Ectodermal cell (in vitro differentiated cells): ENCODE measurements at regions not wholly inside any gene's neighbourhood (a gene's known extent, or its start where the extent isn't known, plus 50 kb on each side); places are given as distances from the start of the nearest gene placed in this dataset.
"Not testable (repeated sequence)": the region's sequence is repeated elsewhere in the genome, so short reads cannot be mapped to it uniquely, and the experiment has no call there.

Experiments used
- H3K27ac ChIP-seq: 2 replicates; pipeline ENCODE4 v1.7.0; 2013; ENCODE audit warnings: mild to moderate bottlenecking, low read depth, low read length; ENCODE audit not compliant: insufficient read depth, poor library complexity, severe bottlenecking
- H3K27me3 ChIP-seq: 2 replicates; pipeline ENCODE4 v1.7.0; 2013; ENCODE audit warnings: mild to moderate bottlenecking, low read length; ENCODE audit not compliant: insufficient read depth, control insufficient read depth, poor library complexity, severe bottlenecking
- H3K36me3 ChIP-seq: one replicate; pipeline ENCODE4 v1.7.0; 2013; ENCODE audit warnings: low read length; ENCODE audit not compliant: control insufficient read depth, insufficient read depth
- H3K4me1 ChIP-seq: one replicate; pipeline ENCODE4 v1.7.0; 2013; ENCODE audit warnings: low read length; ENCODE audit not compliant: control insufficient read depth, insufficient read depth
- H3K4me3 ChIP-seq: 2 replicates; pipeline ENCODE4 v1.7.0; 2013; ENCODE audit warnings: low read depth, low read length, control low read depth; ENCODE audit not compliant: insufficient read depth
- H3K9me3 ChIP-seq: 2 replicates; pipeline ENCODE4 v1.7.0; 2013; ENCODE audit warnings: mild to moderate bottlenecking, low read length, moderate library complexity; ENCODE audit not compliant: control insufficient read depth
- WGBS, 2 experiments: methylation state at CpG; one replicate each; pipeline ENCODE4 v1.1.7; 2013; ENCODE audit warnings: missing lambda C conversion rate in 2 of 2; 5-methylcytosine and 5-hydroxymethylcytosine counted together

GRCh38 chr18:38790303-38790702 is 1224.7 kb upstream of the CELF4 start:
- Histone ChIP-seq H3K4me3 (no peak overlapping the region), H3K27ac (no peak overlapping the region), H3K4me1 (no peaks in the 10 kb centered on the region), H3K27me3 (no peaks in the 10 kb centered on the region), H3K36me3 (no peaks in the 10 kb centered on the region), H3K9me3 (no peaks in the 10 kb centered on the region)
- 77 to 78% methylated on average over 1 of the region's 1 CpG for WGBS, 2 experiments

- no peak overlapping the region for H3K4me3 ChIP-seq
- no peaks in the 10 kb centered on the region for H3K4me1 ChIP-seq
- no peak overlapping the region for H3K27ac ChIP-seq
- no peaks in the 10 kb centered on the region for H3K27me3 ChIP-seq
- H3K36me3 ChIP-seq, result no peaks in the 10 kb centered on the region
- 90 to 100% methylated on average over 1 of the region's 1 CpG for WGBS, 2 experiments
- H3K9me3 ChIP-seq, result no peaks in the 10 kb centered on the region
Measured at GRCh38 chr18:38789141-38789540, 1223.5 kb upstream of the CELF4 start.

- WGBS, 2 experiments, result 75 to 90% methylated on average over 1 of the region's 1 CpG
Measured at GRCh38 chr18:38786906-38787305, 1221.3 kb upstream of the CELF4 start.

GRCh38 chr18:38771620-38772019 is 1206.0 kb upstream of the CELF4 start:
- 80 to 92% methylated on average over 1 of the region's 1 CpG for WGBS, 2 experiments

More at GRCh38 chr18:38786906-38787305, 1221.3 kb upstream of the CELF4 start:
- no peak overlapping the region for H3K27ac ChIP-seq
- no peaks in the 10 kb centered on the region for H3K27me3 ChIP-seq
- H3K4me3 ChIP-seq, result no peak overlapping the region
- H3K4me1 ChIP-seq, result no peaks in the 10 kb centered on the region
- H3K36me3 ChIP-seq, result no peaks in the 10 kb centered on the region
- H3K9me3 ChIP-seq, result no peaks in the 10 kb centered on the region

GRCh38 chr18:38768504-38768903 is 1202.9 kb upstream of the CELF4 start:
- H3K4me3 ChIP-seq, result no peak overlapping the region
- H3K4me1 ChIP-seq, result no peaks in the 10 kb centered on the region
- WGBS, 2 experiments, result 100% methylated on average over 1 of the region's 1 CpG
- no peaks in the 10 kb centered on the region for H3K9me3 ChIP-seq
- H3K36me3 ChIP-seq, result no peaks in the 10 kb centered on the region
- H3K27ac ChIP-seq, result no peak overlapping the region
- no peaks in the 10 kb centered on the region for H3K27me3 ChIP-seq

More at GRCh38 chr18:38771620-38772019, 1206.0 kb upstream of the CELF4 start:
- not testable (repeated sequence) for H3K27me3 ChIP-seq, H3K4me3 ChIP-seq, H3K27ac ChIP-seq, H3K36me3 ChIP-seq, H3K9me3 ChIP-seq, H3K4me1 ChIP-seq

GRCh38 chr18:38759457-38759856 is 1193.9 kb upstream of the CELF4 start:
- H3K36me3 ChIP-seq, result no peaks in the 10 kb centered on the region
- no peak overlapping the region for H3K4me3 ChIP-seq
- H3K9me3 ChIP-seq, result no peaks in the 10 kb centered on the region
- H3K4me1 ChIP-seq, result no peaks in the 10 kb centered on the region
- no peaks in the 10 kb centered on the region for H3K27me3 ChIP-seq
- no peak overlapping the region for H3K27ac ChIP-seq
- 100% methylated on average over 1 of the region's 1 CpG for WGBS, 2 experiments

- Histone ChIP-seq H3K4me1 (no peaks in the 10 kb centered on the region), H3K27ac (no peak overlapping the region), H3K36me3 (no peaks in the 10 kb centered on the region), H3K9me3 (no peaks in the 10 kb centered on the region), H3K4me3 (no peak overlapping the region), H3K27me3 (no peaks in the 10 kb centered on the region)
- WGBS, 2 experiments, result 83 to 96% methylated on average over 1 of the region's 2 CpGs
Measured at GRCh38 chr18:38756436-38756835, 1190.8 kb upstream of the CELF4 start.

- 80 to 86% methylated on average over 1 of the region's 1 CpG for WGBS, 2 experiments
- Histone ChIP-seq H3K27ac (no peak overlapping the region), H3K4me3 (no peak overlapping the region), H3K9me3 (no peaks in the 10 kb centered on the region), H3K4me1 (no peaks in the 10 kb centered on the region), H3K27me3 (no peaks in the 10 kb centered on the region), H3K36me3 (no peaks in the 10 kb centered on the region)
Measured at GRCh38 chr18:38752430-38752829, 1186.8 kb upstream of the CELF4 start.

- 82 to 88% methylated on average over 8 of the region's 8 CpGs for WGBS, 2 experiments
- no peaks in the 10 kb centered on the region for H3K4me1 ChIP-seq
- no peaks in the 10 kb centered on the region for H3K27me3 ChIP-seq
- no peak overlapping the region for H3K4me3 ChIP-seq
- no peaks in the 10 kb centered on the region for H3K36me3 ChIP-seq
- no peak overlapping the region for H3K27ac ChIP-seq
- H3K9me3 ChIP-seq, result no peaks in the 10 kb centered on the region
Measured at GRCh38 chr18:38751898-38752297, 1186.3 kb upstream of the CELF4 start.

- H3K4me1 ChIP-seq, result no peaks in the 10 kb centered on the region
- no peaks in the 10 kb centered on the region for H3K9me3 ChIP-seq
- no peaks in the 10 kb centered on the region for H3K36me3 ChIP-seq
- H3K27ac ChIP-seq, result no peak overlapping the region
- no peaks in the 10 kb centered on the region for H3K27me3 ChIP-seq
- H3K4me3 ChIP-seq, result no peak overlapping the region
- 82 to 100% methylated on average over 1 of the region's 2 CpGs for WGBS, 2 experiments
Measured at GRCh38 chr18:38751211-38751610, 1185.6 kb upstream of the CELF4 start.

GRCh38 chr18:38750751-38751150 is 1185.2 kb upstream of the CELF4 start:
- WGBS, 2 experiments, result 72 to 86% methylated on average over 2 of the region's 3 CpGs

More at GRCh38 chr18:38750751-38751150, 1185.2 kb upstream of the CELF4 start:
- Histone ChIP-seq H3K9me3 (no peaks in the 10 kb centered on the region), H3K27me3 (no peaks in the 10 kb centered on the region), H3K4me1 (no peaks in the 10 kb centered on the region), H3K36me3 (no peaks in the 10 kb centered on the region), H3K27ac (no peak overlapping the region), H3K4me3 (no peak overlapping the region)
